ENCODE measurements at regions not wholly inside any gene's neighbourhood (a gene's known extent, or its start where the extent isn't known, plus 50 kb on each side); places are given as distances from the start of the nearest gene placed in this dataset.
"Not testable (repeated sequence)": the region's sequence is repeated elsewhere in the genome, so short reads cannot be mapped to it uniquely, and the experiment has no call there.

DNA sequence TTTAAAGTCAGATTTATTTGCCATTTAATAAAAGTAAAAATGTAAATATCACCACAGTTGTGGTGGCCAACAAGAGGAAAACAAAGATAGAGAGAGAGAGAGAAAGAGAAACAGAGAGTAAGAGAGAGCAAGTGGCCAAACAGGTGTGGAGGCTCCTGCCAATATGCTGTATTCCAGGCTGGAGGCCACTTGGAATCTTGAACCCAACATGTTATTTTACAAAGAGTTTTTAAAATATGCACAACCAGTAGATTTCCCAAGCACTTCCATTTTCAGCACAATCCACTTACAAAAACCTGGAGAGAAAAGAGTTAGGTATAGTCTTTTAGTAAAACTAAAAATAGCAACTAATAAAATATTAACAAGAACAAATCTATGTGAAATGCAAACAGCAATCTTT, 1323.1 kb upstream of the CITED2 start:
- DNase-seq = no peak

GRCh38 chr6:140684776-140685550, 1310.5 kb upstream of the CITED2 start:
- DNase-seq = no peak

DNA sequence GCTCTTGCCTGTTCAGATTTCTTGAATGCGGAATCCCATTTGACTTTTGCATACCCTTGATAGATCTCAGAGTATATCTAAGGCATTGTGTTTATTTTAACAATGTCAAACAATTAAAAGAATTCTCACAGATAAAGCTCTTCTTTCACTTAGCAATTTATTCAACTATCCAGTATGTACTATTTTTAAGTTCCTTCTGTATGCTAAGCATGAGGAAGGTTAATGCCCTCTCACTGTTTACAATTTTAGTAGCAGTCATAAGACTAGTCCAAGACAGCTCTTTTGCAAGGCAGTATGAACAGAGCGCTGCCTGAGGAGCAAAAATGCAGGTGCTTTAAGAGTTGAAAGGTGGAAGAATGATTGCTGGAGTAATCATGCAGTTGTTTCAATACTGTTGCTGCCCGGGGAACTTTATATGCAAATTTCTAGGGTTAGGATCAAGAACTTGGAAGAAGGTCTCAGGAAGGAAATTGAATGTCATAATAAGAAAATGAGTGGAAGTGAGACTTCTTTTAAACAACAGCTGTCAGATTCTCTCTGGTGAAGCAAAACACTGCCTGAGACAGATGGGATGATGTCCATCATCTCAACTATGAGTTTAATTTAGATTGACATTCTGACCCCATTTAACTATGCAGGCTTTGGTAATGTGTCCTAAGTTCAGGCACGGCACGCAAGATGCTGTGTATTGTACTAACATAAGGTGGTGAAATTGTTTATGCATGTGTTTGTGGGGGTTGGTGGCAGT, 1303.5 kb upstream of the CITED2 start:
- DNase-seq = no peak

GRCh38 chr6:140671926-140672325, 1297.5 kb upstream of the CITED2 start:
- no peak for DNase-seq

GRCh38 chr6:140670021-140670420, 1295.6 kb upstream of the CITED2 start:
- DNase-seq = no peak

GRCh38 chr6:140669321-140669720, 1294.9 kb upstream of the CITED2 start:
- DNase-seq = no peak

GRCh38 chr6:140663772-140664171, 1289.3 kb upstream of the CITED2 start:
- no peak for DNase-seq

DNA sequence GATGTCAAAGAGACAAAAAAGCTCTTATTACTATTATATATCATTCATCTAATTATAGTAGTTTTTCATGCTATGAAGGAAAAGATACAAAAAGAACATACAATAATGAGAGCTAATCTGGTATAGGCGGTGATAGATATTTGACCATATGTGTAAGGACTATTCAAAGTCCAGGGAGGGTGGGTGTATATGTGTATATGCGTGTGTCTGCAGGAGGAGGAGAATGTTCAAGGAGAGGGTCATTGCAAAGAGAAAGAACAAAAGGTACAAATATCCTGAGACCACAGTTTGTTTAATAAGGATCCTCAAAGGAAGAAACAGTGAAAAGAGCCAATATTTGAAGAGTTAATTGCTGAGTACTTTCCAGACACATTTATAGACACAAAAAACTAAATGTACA, 1288.6 kb upstream of the CITED2 start:
- no peak for DNase-seq

DNA sequence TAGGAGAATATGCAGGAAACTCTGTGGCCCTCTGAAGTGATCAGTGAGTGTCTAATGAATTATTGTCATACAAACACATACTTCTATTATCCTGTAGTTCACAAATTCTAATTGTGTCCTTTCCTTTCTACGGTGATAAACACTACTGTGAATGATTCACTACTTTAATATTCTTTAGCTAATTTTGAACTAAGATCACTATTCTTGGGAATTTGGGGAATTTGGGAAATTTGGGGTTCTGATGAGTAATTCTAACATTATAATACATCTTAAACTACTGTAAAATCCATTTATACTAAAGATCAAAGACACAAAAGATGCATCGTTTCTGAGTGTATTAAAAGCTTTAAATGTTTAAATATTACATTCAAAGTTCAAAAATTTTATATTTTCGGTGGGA, 1287.2 kb upstream of the CITED2 start:
- DNase-seq = no peak

GRCh38 chr6:140660295-140660694, 1285.8 kb upstream of the CITED2 start:
- DNase-seq = no peak

- DNase-seq = no peak
These were observed 1279.5 kb upstream of the CITED2 start for GRCh38 chr6:140653972-140654371.

- no peak for DNase-seq
These were observed 1279.1 kb upstream of the CITED2 start for GRCh38 chr6:140653506-140653905.

GRCh38 chr6:140649502-140649901, 1275.1 kb upstream of the CITED2 start:
- DNase-seq = not testable (repeated sequence)

DNA sequence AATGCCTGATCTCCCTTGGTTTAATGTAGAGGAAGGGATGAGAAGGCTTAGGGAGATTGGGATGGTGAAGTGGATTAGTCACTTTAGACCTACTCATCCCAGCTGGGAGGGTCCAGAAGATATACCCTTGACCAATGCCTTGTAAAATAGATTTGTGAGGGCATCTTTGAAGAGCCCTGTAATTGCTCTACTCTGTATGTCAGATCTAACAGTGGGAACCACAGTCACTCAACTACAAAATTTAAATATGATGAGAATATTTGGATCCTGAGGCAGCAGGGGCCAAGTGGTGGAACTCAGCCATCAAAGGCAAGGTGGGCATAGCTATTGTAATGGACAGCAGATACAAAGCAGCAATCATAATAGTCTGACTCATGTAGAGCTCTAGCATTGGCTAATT, 1272.9 kb upstream of the CITED2 start:
- not testable (repeated sequence) for DNase-seq

DNA sequence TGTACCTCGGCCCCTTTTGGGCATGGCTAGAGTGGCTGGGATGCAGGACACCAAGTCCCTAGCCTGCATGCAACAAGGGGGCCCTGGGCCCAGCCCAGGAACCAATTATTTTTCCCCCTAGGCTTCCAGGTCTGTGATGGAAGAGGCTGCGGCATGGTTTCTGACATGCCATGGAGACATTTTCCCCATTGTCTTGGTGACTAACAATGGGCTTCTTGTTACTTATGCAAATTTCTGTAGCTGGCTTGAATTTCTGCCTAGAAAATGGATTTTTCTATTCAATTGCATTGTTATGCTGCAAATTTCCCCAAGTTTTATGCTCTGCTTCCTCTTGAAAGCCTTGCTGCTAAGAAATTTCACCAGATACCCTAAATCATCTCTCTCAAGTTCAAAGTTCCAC, 1269.6 kb upstream of the CITED2 start:
- DNase-seq = no peak

- no peak for DNase-seq
These were observed 1267.0 kb upstream of the CITED2 start for GRCh38 chr6:140641412-140641811.

GRCh38 chr6:140636908-140637402, 1262.5 kb upstream of the CITED2 start:
- no peak for DNase-seq

DNA sequence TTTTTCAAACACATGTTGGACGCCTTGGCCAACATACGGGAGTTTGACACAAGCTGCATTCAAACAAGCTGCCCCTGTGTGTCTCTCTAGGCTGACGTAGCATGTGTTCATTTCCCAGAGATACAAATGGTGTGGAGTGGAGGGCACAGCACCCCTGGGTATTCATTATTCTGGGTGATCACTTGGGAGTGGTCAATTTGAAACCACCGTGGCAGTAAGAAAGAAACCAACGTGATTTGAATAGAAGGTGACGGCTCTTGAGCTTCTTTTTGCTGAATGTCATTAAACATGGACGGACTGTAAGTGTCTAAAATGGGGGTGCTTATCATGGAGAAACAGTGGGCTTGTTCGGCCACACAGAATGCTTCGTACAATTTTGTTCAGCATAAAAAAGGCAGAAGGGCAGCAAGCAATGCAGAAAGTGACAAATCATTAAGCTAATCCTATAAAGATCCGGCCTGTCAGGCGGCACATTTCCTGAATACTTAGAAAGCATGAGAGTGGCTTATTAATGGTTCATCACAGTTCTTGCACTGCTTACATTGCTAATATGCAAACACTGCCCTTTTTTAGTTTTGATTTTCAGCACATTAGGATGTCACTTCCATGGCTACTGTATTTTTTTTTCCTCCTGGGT, 1261.9 kb upstream of the CITED2 start:
- no peak for DNase-seq

DNA sequence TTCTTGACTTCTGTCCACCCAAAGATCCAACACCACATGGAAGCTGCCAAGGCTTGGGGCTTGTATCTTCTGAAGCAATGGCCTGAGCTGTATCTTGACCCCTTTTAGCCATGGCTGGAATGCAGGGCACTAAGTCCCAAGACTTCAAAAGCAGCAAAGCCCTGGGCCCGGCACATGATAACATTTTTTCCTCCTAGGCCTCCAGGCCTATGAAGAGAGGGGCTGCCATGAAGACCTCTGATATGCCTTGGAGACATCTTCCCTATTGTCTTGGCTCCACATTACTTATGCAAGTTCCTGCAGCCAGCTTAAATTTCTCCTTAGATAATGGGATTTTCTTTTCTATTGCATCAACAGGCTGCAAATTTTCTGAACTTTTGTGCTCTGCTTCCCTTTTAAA, 1252.6 kb upstream of the CITED2 start:
- DNase-seq = no peak

GRCh38 chr6:140623498-140623897, 1249.0 kb upstream of the CITED2 start:
- DNase-seq = no peak

GRCh38 chr6:140620496-140620895, 1246.0 kb upstream of the CITED2 start:
- no peak for DNase-seq

DNA sequence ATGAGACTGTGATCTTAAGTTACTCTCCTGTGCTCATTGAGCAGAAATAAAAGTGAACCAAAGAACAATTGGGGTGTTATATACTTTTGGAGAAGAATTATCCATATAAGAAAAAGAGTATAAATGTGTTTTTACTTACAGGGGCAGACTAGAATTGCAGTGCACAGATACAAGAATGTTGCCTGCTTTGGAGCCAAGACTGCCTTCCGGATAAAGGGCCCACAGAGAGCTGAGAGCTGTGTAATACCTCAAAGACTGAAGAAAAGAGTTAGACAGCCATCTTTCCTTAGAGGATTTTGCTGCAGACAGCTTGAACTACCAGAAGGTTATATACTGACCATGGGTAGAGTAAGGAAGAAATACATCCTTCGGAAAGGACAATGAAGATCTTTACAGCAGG, 1235.5 kb upstream of the CITED2 start:
- no peak for DNase-seq

DNA sequence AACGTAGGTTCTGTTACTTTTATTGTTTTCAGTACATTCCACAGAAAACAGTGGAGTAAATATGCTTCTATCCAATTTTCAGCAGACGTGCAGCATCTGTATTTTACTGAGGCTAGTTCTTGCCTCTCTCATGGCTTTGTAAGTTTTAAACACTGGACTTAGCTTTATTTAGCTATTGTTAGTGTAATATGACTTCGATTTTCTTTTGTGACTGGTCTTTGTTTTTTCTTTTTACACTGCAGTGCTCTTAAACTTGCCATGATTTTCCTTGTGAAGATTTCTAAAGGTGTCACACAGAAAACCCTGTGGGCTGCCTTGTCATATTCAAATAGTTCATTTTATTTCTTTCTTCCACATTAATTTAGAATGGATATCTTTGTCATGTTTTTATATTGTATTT, 1234.9 kb upstream of the CITED2 start:
- DNase-seq = no peak

DNA sequence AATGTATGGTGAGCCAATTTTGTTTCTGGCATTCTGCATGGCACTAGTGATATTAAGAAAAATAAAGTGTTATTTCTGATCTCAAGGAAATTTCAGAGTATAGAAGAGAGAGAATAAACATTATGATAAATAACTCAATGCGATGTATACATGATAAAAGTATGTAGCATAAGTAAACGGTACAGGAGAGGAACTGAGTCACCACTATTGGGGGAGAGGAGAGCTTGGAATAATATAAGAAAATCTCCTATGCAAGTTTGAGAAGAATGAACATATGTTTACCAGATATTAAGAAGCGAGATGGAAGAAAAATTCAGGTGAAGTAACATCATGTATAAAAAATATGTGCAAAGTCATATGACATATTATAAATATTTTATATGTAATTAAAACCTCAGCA, 1230.3 kb upstream of the CITED2 start:
- no peak for DNase-seq
